ENCODE measurements at regions not wholly inside any gene's neighbourhood (a gene's known extent, or its start where the extent isn't known, plus 50 kb on each side); places are given as distances from the start of the nearest gene placed in this dataset.

DNA sequence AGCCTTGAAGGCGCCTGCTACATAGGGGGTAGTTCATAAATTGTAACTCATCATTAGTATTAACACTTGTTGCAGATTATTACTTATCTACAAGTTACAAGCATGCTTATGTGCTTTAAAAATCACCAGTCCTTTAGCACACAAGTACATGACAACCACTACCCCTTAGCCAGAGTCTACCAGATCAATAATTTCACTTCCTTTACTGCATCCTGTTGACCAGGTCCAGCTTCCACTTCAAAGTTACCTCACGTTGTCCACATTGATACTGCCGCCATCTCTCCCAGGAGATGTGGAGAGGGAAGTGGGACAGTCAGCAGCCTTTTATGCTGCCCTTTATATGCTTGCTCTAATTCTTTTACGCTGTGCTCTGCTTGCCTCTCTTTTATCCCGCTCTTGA, 231.3 kb upstream of the CXXC4 start:
- TF ChIP-seq, protein P1, sequence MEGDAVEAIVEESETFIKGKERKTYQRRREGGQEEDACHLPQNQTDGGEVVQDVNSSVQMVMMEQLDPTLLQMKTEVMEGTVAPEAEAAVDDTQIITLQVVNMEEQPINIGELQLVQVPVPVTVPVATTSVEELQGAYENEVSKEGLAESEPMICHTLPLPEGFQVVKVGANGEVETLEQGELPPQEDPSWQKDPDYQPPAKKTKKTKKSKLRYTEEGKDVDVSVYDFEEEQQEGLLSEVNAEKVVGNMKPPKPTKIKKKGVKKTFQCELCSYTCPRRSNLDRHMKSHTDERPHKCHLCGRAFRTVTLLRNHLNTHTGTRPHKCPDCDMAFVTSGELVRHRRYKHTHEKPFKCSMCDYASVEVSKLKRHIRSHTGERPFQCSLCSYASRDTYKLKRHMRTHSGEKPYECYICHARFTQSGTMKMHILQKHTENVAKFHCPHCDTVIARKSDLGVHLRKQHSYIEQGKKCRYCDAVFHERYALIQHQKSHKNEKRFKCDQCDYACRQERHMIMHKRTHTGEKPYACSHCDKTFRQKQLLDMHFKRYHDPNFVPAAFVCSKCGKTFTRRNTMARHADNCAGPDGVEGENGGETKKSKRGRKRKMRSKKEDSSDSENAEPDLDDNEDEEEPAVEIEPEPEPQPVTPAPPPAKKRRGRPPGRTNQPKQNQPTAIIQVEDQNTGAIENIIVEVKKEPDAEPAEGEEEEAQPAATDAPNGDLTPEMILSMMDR (IDR thresholded peaks at IDR 0.05): no peak
- peaks cover 9% of the 10 kb centered on the region; the same call in 1 of the 2 replicates for H3K4me1 Mint-ChIP-seq (ENCODE audit: low read depth)

DNA sequence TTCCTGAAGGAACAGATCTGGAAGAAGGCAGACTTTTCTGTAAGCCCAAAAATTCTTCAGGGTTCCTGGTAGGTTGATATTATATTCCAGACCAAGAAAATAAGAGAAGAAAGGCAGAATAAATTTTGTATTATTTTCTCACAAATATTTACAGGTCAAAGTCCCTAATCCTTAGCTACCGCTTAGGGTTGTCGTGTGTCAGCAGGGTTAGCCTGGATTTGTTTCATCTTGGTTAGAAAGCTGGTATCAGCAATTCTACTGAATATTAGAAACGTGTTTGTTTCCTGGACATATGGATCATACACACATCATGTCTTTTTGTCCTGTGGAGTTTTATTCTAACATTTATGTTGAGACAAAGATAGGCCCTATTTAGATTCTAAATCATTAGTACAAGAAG, 232.9 kb upstream of the CXXC4 start:
- TF ChIP-seq, protein P1 (IDR thresholded peaks at IDR 0.05): no peak
- no peaks in the 10 kb centered on the region for H3K36me3 Mint-ChIP-seq (ENCODE audit: low read depth)
- no peak overlapping the region for H3K4me3 Mint-ChIP-seq
- H3K27ac Mint-ChIP-seq: no peak overlapping the region
- no peak for DNase-seq
- peaks cover 2% of the 10 kb centered on the region; the same call in 1 of the 2 replicates for H3K27me3 Mint-ChIP-seq (ENCODE audit: insufficient read depth)
- H3K4me1 Mint-ChIP-seq (ENCODE audit: low read depth): peaks cover 9% of the 10 kb centered on the region; the same call in 1 of the 2 replicates
- H3K9me3 Mint-ChIP-seq: peaks cover 15% of the 10 kb centered on the region

More for the DNA sequence above, 231.3 kb upstream of the CXXC4 start:
- peaks cover 15% of the 10 kb centered on the region for H3K9me3 Mint-ChIP-seq
- H3K27me3 Mint-ChIP-seq (ENCODE audit: insufficient read depth): peaks cover 2% of the 10 kb centered on the region; the same call in 1 of the 2 replicates
- no peak for DNase-seq
- H3K36me3 Mint-ChIP-seq (ENCODE audit: low read depth): no peaks in the 10 kb centered on the region
- H3K4me3 Mint-ChIP-seq: no peak overlapping the region
- H3K27ac Mint-ChIP-seq: no peak overlapping the region

DNA sequence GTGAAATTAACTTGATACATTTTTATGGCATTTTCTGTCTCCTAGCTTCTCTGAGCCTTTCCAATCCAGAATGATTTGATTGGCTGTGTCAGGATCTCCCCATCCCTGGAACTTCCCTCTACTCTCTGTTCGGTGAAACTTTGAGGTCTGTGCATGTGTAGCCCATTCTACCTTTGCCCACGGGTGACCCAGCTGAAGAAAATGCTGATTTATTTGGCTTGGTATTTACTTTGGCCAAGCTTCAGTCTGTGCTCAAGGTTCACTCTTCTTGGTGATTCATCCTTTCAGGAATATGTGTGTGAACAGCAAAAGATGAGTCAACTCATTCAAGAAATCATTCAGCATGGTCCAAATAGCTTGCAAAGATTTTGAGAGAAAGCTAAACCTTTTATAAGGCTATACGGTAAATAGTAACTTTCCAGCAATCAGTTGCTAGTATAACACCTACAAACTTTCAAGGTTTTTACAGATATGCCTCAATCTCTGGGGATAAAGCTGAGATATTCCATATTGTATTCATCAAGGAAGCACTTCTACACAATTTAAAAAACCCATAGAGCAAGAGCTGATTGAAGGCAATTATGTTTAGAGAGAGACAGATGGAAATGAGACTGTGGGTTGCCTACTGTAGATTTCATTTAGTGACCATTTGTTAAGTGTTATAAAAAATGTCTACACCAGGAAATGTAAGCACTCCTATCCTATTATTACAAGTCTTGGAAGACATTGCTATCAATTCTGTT, 233.9 kb upstream of the CXXC4 start:
- TF ChIP-seq, protein P1 (IDR thresholded peaks at IDR 0.05): no peak
- Mint-ChIP-seq H3K4me1 (ENCODE audit: low read depth) (peaks cover 9% of the 10 kb centered on the region; the same call in 1 of the 2 replicates), H3K36me3 (ENCODE audit: low read depth) (no peaks in the 10 kb centered on the region), H3K4me3 (no peak overlapping the region), H3K9me3 (peaks cover 16% of the 10 kb centered on the region), H3K27me3 (ENCODE audit: insufficient read depth) (peaks cover 2% of the 10 kb centered on the region; the same call in 1 of the 2 replicates), H3K27ac (no peak overlapping the region)
- peak; percentile 23 for DNase-seq

DNA sequence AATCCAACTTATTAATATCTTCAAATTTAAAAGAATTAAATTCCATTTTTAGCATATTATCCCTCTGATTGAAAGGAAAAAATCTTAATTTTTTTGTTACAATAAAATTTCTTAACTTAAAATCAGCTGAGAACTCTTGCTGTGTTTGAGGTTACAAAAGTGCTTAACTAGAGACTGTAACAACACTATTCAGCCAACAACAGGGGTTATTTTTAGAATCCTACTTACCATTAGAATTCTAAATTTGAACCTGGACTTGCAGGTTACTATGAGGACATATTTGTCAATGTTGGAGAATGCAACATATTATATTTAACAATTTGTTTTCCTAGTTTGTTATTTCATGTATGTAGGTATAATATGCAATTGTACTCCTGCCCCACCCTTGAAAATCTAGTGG, 238.1 kb upstream of the CXXC4 start:
- Mint-ChIP-seq H3K4me1 (ENCODE audit: low read depth) (peaks cover 9% of the 10 kb centered on the region; the same call in 1 of the 2 replicates), H3K4me3 (no peak overlapping the region), H3K27ac (no peak overlapping the region), H3K9me3 (peaks cover 18% of the 10 kb centered on the region), H3K27me3 (ENCODE audit: insufficient read depth) (no peaks in the 10 kb centered on the region), H3K36me3 (ENCODE audit: low read depth) (no peaks in the 10 kb centered on the region)
- no peak for DNase-seq
- TF ChIP-seq, protein P1 (IDR thresholded peaks at IDR 0.05): no peak

DNA sequence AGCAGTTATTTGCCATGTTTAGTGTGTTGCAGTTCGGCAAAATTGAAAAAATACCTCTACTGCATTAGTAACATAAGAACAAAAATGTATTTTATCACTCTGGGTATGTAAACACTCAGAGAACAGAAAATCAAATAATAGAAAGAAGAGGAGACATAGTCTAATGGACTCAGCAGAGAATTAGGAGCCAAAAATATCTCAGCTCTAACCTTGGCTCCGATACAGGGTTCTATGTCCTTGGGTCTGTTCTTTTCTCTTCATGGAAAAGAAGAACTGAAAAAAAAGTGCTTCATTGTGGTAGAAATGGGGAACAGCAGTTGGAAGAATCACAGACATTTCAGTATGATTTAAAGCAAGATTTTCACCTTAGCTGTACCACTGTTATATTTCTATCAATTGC, 240.5 kb upstream of the CXXC4 start:
- H3K4me1 Mint-ChIP-seq (ENCODE audit: low read depth): no peaks in the 10 kb centered on the region
- H3K27ac Mint-ChIP-seq: no peak overlapping the region
- H3K9me3 Mint-ChIP-seq: peaks cover 30% of the 10 kb centered on the region
- H3K4me3 Mint-ChIP-seq: no peak overlapping the region
- no peaks in the 10 kb centered on the region for H3K27me3 Mint-ChIP-seq (ENCODE audit: insufficient read depth)
- TF ChIP-seq, protein P1 (IDR thresholded peaks at IDR 0.05): no peak
- no peak for DNase-seq
- no peaks in the 10 kb centered on the region for H3K36me3 Mint-ChIP-seq (ENCODE audit: low read depth)
